HepG2 (cell line): ENCODE measurements at regions not wholly inside any gene's neighbourhood (a gene's known extent, or its start where the extent isn't known, plus 50 kb on each side); places are given as distances from the start of the nearest gene placed in this dataset.

Experiments
- ATAC-seq: fragments of 200-7000 bp; cut with Tn5 transposase; 3 replicates; pipeline ENCODE4 v1.9.1; 2020; ENCODE audit warnings: mild to moderate bottlenecking, moderate library complexity
- BruUV-seq: library from RNA; stranded (reverse); fragments of 400-500 nt; replicated peaks from 2 replicates; lab custom pipeline; 2021; lab: Mats Ljungman, UMichigan
- CTCF ChIA-PET: fragments of 300-600 bp; formaldehyde crosslinking; extraction: SDS; loops from one replicate; lab custom pipeline; 2021; ENCODE audit warnings: low total read pairs, inconsistent platforms, low intra/inter-chr PET ratio; lab: Yijun Ruan, JAX
- POLR2A ChIA-PET: fragments of 350-600 bp; sonication (Branson Sonifier 250); formaldehyde crosslinking; loops from one replicate; lab custom pipeline; 2020; ENCODE audit warnings: antibody characterized with exemption, inconsistent platforms; lab: Yijun Ruan, JAX
- DNase-seq: peaks from one replicate; pipeline ENCODE4 v3.0.0-alpha.2; 2015; ENCODE audit warnings: low spot score
- FAIRE-seq: peaks from 3 replicates; lab custom pipeline; 2011; peaks lifted over from hg19 to GRCh38; lab: Jason Lieb, UNC
- H2AFZ ChIP-seq: one replicate; pipeline ENCODE4 v1.6.1; 2011; ENCODE audit warnings: low read length, inconsistent platforms
- H3K27ac ChIP-seq: fragments of 300-600 bp; 3 replicates; pipeline ENCODE4 v1.8.0; 2011; ENCODE audit warnings: mixed run types, mild to moderate bottlenecking, mixed read lengths, low read length, inconsistent platforms; ENCODE audit not compliant: insufficient read depth; ENCODE audit errors: extremely low read length
- H3K27me3 ChIP-seq, 2 experiments: fragments of 200-600 bp in 1 of 2; 2 replicates in 1 of 2; 3 replicates in 1 of 2; pipeline versions ENCODE4 v1.6.0 to v1.8.0; 2011; ENCODE audit warnings: low read length in 2 of 2, mild to moderate bottlenecking in 2 of 2, moderate library complexity in 2 of 2, inconsistent platforms in 1 of 2; ENCODE audit not compliant: insufficient read depth in 2 of 2, control insufficient read depth in 1 of 2
- H3K36me3 ChIP-seq, 2 experiments: fragments of 200-600 bp in 1 of 2; replicated peaks in 1 of 2; 2 replicates in 1 of 2; 3 replicates in 1 of 2; pipeline versions ENCODE4 v1.5.1 to v1.8.0; 2011; ENCODE audit warnings: low read length in 2 of 2, inconsistent platforms in 1 of 2; ENCODE audit not compliant: insufficient read depth in 2 of 2, control insufficient read depth in 1 of 2
- H3K4me1 ChIP-seq: 2 replicates; pipeline ENCODE4 v1.5.1; 2012; ENCODE audit warnings: low read length, inconsistent platforms; ENCODE audit not compliant: insufficient read depth
- H3K4me2 ChIP-seq: 2 replicates; pipeline ENCODE4 v1.6.0; 2011; ENCODE audit warnings: low read depth, low read length, inconsistent platforms
- H3K4me3 ChIP-seq, 3 experiments: fragments of 200-600 bp in 1 of 3; sonication (generic), shearing (Covaris generic) in 1 of 3; replicated peaks in 1 of 3; 2 replicates each; pipeline ENCODE4 v1.5.1; 2011 to 2016; ENCODE audit warnings: low read length in 3 of 3, inconsistent platforms in 2 of 3, low read depth in 2 of 3, mild to moderate bottlenecking in 2 of 3, control low read depth in 1 of 3, mixed read lengths in 1 of 3; ENCODE audit not compliant: insufficient read depth in 1 of 3
- H3K79me2 ChIP-seq: one replicate; pipeline ENCODE4 v1.6.1; 2011; ENCODE audit warnings: low read length, inconsistent platforms; ENCODE audit not compliant: insufficient read depth
- H3K9ac ChIP-seq: 2 replicates; pipeline ENCODE4 v1.6.0; 2011; ENCODE audit warnings: mild to moderate bottlenecking, low read depth, low read length, inconsistent platforms; ENCODE audit not compliant: insufficient read depth
- H3K9me3 ChIP-seq: 2 replicates; pipeline ENCODE4 v1.5.1; 2012; ENCODE audit warnings: mild to moderate bottlenecking, low read length
- H4K20me1 ChIP-seq: 2 replicates; pipeline ENCODE4 v1.6.0; 2011; ENCODE audit warnings: inconsistent platforms, mild to moderate bottlenecking, low read length, moderate library complexity; ENCODE audit not compliant: insufficient read depth
- ATRX ChIP-seq: sonication (generic); formaldehyde crosslinking; IDR thresholded peaks from 2 replicates; pipeline ENCODE4 v1.4.0; 2020; ENCODE audit warnings: missing genetic modification reagents, borderline replicate concordance
- BCL6 ChIP-seq: IDR thresholded peaks from 2 replicates; pipeline ENCODE4 v1.6.1; 2016; ENCODE audit warnings: missing genetic modification reagents, missing compliant biosample characterization
- CREB3 ChIP-seq: sonication (generic); formaldehyde crosslinking; IDR thresholded peaks from 2 replicates; pipeline ENCODE4 v1.5.0; 2020; ENCODE audit warnings: missing genetic modification reagents
- E2F5 ChIP-seq: sonication (generic); formaldehyde crosslinking; conservative IDR thresholded peaks from 2 replicates; pipeline ENCODE4 v1.4.0; 2020; ENCODE audit warnings: missing genetic modification reagents
- FOXA3 ChIP-seq: IDR thresholded peaks from 2 replicates; pipeline ENCODE4 v1.6.1; 2016; ENCODE audit warnings: missing genetic modification reagents, missing compliant biosample characterization
- HOXA9 ChIP-seq: sonication (generic); formaldehyde crosslinking; IDR thresholded peaks from 2 replicates; pipeline ENCODE4 v1.8.1; 2022; ENCODE audit warnings: missing genetic modification reagents, mild to moderate bottlenecking, moderate library complexity, borderline replicate concordance
- NCOA2 ChIP-seq: sonication (generic); formaldehyde crosslinking; IDR thresholded peaks from 2 replicates; pipeline ENCODE4 v1.8.0; 2022; ENCODE audit warnings: inconsistent platforms
- NR2F2 ChIP-seq: IDR thresholded peaks from 2 replicates; pipeline ENCODE4 v1.6.1; 2012; ENCODE audit warnings: low read depth, inconsistent platforms, borderline replicate concordance
- PHF8 ChIP-seq: sonication (generic); formaldehyde crosslinking; IDR thresholded peaks from 2 replicates; pipeline ENCODE4 v1.5.0; 2020; ENCODE audit warnings: missing genetic modification reagents
- PTBP1 ChIP-seq: fragments of 200-400 bp; formaldehyde crosslinking; IDR thresholded peaks from 2 replicates; pipeline ENCODE4 v1.6.1; 2018; ENCODE audit warnings: low read length, low read depth; ENCODE audit not compliant: poor library complexity, severe bottlenecking
- RXRB ChIP-seq: IDR thresholded peaks from 2 replicates; pipeline ENCODE4 v1.6.1; 2016; ENCODE audit warnings: borderline replicate concordance, missing genetic modification reagents, missing compliant biosample characterization
- SSRP1 ChIP-seq: IDR thresholded peaks from 2 replicates; pipeline ENCODE4 v1.6.1; 2016; ENCODE audit warnings: control low read depth
- TAF15 ChIP-seq: fragments of 200-400 bp; formaldehyde crosslinking; IDR thresholded peaks from one replicate; pipeline ENCODE4 v1.6.1; 2018; ENCODE audit warnings: mild to moderate bottlenecking, low read depth, low read length; ENCODE audit not compliant: poor library complexity, severe bottlenecking
- TEAD2 ChIP-seq: sonication (generic); formaldehyde crosslinking; IDR thresholded peaks from 2 replicates; pipeline ENCODE4 v1.9.0; 2021; ENCODE audit warnings: missing genetic modification reagents
- ZBTB7B ChIP-seq: sonication (generic); formaldehyde crosslinking; IDR thresholded peaks from 2 replicates; pipeline ENCODE4 v1.4.0; 2020; ENCODE audit warnings: missing genetic modification reagents
- ZNF10 ChIP-seq: sonication (generic); formaldehyde crosslinking; IDR thresholded peaks from 2 replicates; pipeline ENCODE4 v1.4.0; 2020; ENCODE audit warnings: mild to moderate bottlenecking, low read depth, missing genetic modification reagents, borderline replicate concordance
- ZNF180 ChIP-seq: sonication (generic); formaldehyde crosslinking; IDR thresholded peaks from 2 replicates; pipeline ENCODE4 v1.4.0; 2020; ENCODE audit warnings: low read depth, missing genetic modification reagents, borderline replicate concordance
- ZNF33B ChIP-seq: sonication (generic); formaldehyde crosslinking; IDR thresholded peaks from 2 replicates; pipeline ENCODE4 v1.5.1; 2020; ENCODE audit warnings: mild to moderate bottlenecking, missing genetic modification reagents
- ZNF816 ChIP-seq: sonication (generic); formaldehyde crosslinking; IDR thresholded peaks from 2 replicates; pipeline ENCODE4 v1.8.0; 2022; ENCODE audit warnings: missing genetic modification reagents, mild to moderate bottlenecking, borderline replicate concordance
- WGBS: methylation state at CpG from one replicate; pipeline ENCODE4 v1.1.6; 2017; ENCODE audit warnings: low lambda C conversion rate; 5-methylcytosine and 5-hydroxymethylcytosine counted together
- in situ Hi-C: cut with HindIII; loops from 2 replicates; pipeline ENCODE4 v1.10.0; 2017; ENCODE audit warnings: low pct_unique_long_range_greater_than_20kb; ENCODE audit not compliant: extremely low pct_ligation_motif_present
- intact Hi-C: fragments of 100-400 bp; cut with micrococcal nuclease; formaldehyde crosslinking; loops from one replicate; pipeline ENCODE4 v1.10.0; 2022; ENCODE audit not compliant: unreplicated experiment

GRCh38 chr20:61133611-61134010 is 118.5 kb upstream of the CDH4 start:
- FAIRE-seq (no peak), DNase-seq (no peak), ATAC-seq (no peak)
- ChIA-PET CTCF (no interaction called here), POLR2A (no interaction called here)
- in situ Hi-C loops: no loop called here
- Histone ChIP-seq H3K27ac (no peak overlapping the region), H3K9ac (no peak overlapping the region), H3K9me3 (no peaks in the 10 kb centered on the region), H3K36me3 (no peaks in the 10 kb centered on the region), H4K20me1 (no peaks in the 10 kb centered on the region), H3K4me1 (no peaks in the 10 kb centered on the region), H3K79me2 (no peaks in the 10 kb centered on the region), H3K27me3 (peaks cover 3 to 46% of the 10 kb centered on the region in 2 experiments; a peak in 4 of 5 replicates), H3K4me2 (no peak overlapping the region), H2AFZ (no peak overlapping the region), H3K4me3 (no peak overlapping the region)
- TF ChIP-seq ZNF10 (CRISPR knock-in tag): no peak
- TF ChIP-seq NR2F2: no peak
- TF ChIP-seq BCL6: no peak
- no TSS peak for BruUV-seq
- intact Hi-C loops: loop anchor here (5.0 kb wide), 1 partner anchor 576 kb away; no protein-coding TSS in a partner anchor
- WGBS: 20% methylated on average over 6 of the region's 6 CpGs

GRCh38 chr20:61134296-61135030 is 117.6 kb upstream of the CDH4 start:
- Histone ChIP-seq H3K79me2 (no peaks in the 10 kb centered on the region), H3K36me3 (no peaks in the 10 kb centered on the region), H3K4me1 (no peaks in the 10 kb centered on the region), H2AFZ (no peak overlapping the region), H3K9me3 (no peaks in the 10 kb centered on the region), H4K20me1 (no peaks in the 10 kb centered on the region), H3K27me3 (peaks cover 3 to 46% of the 10 kb centered on the region in 2 experiments; a peak in 4 of 5 replicates), H3K4me2 (no peak overlapping the region), H3K9ac (no peak overlapping the region), H3K4me3 (no peak overlapping the region), H3K27ac (no peak overlapping the region)
- ATAC-seq: no peak
- 10% methylated on average over 9 of the region's 9 CpGs for WGBS
- no peak for FAIRE-seq
- intact Hi-C loops (loop anchor here (5.0 kb wide), 1 partner anchor 577 kb away; no protein-coding TSS in a partner anchor), in situ Hi-C loops (no loop called here)
- no TSS peak for BruUV-seq
- POLR2A ChIA-PET: no interaction called here
- no peak for DNase-seq
- CTCF ChIA-PET: no interaction called here
- no peak for TF ChIP-seq ATRX (CRISPR knock-in tag)
- no peak for TF ChIP-seq E2F5 (CRISPR knock-in tag)
- TF ChIP-seq NCOA2 (CRISPR knock-in tag): no peak
- TF ChIP-seq FOXA3 (CRISPR knock-in tag): no peak
- no peak for TF ChIP-seq HOXA9 (CRISPR knock-in tag)
- no peak for TF ChIP-seq TAF15
- TF ChIP-seq CREB3 (CRISPR knock-in tag): no peak
- no peak for TF ChIP-seq ZBTB7B (CRISPR knock-in tag)
- TF ChIP-seq RXRB (CRISPR knock-in tag): no peak
- TF ChIP-seq SSRP1: no peak
- no peak for TF ChIP-seq PHF8 (CRISPR knock-in tag)
- no peak for TF ChIP-seq PTBP1
- TF ChIP-seq ZNF816 (CRISPR knock-in tag): no peak
- no peak for TF ChIP-seq ZNF33B (CRISPR knock-in tag)
- TF ChIP-seq ZNF180 (CRISPR knock-in tag): no peak
- no peak for TF ChIP-seq TEAD2 (CRISPR knock-in tag)
